GM23338 (cell line): ENCODE measurements at regions not wholly inside any gene's neighbourhood (a gene's known extent, or its start where the extent isn't known, plus 50 kb on each side); places are given as distances from the start of the nearest gene placed in this dataset.

ENCODE experiments used
- CTCF ChIP-seq, 2 experiments: fragments of 200-600 bp in 1 of 2; sonication (generic) in 1 of 2; conservative IDR thresholded peaks; 2 replicates each; pipeline versions ENCODE4 v1.5.1 to v1.6.1; 2016 to 2017; ENCODE audit warnings: antibody characterized with exemption in 2 of 2, low read depth in 2 of 2, mild to moderate bottlenecking in 2 of 2, moderate library complexity in 1 of 2
- ETS1 ChIP-seq: IDR thresholded peaks from 2 replicates; pipeline ENCODE4 v1.6.1; 2016; ENCODE audit warnings: antibody characterized with exemption
- EZH2 ChIP-seq: fragments of 200-600 bp; sonication (generic); IDR thresholded peaks from one replicate; pipeline ENCODE4 v1.8.0; 2017; ENCODE audit warnings: antibody characterized with exemption, mild to moderate bottlenecking, low read depth; ENCODE audit not compliant: unreplicated experiment
- EZH2phosphoT487 ChIP-seq: fragments of 200-600 bp; sonication (generic); IDR thresholded peaks from one replicate; pipeline ENCODE4 v1.8.1; 2018; ENCODE audit warnings: antibody characterized with exemption; ENCODE audit not compliant: unreplicated experiment
- NANOG ChIP-seq: IDR thresholded peaks from 2 replicates; pipeline ENCODE4 v1.6.1; 2016; ENCODE audit warnings: antibody characterized with exemption, borderline replicate concordance
- POLR2AphosphoS5 ChIP-seq: IDR thresholded peaks from 2 replicates; pipeline ENCODE4 v1.6.1; 2016; ENCODE audit warnings: antibody characterized with exemption, low read depth

- TF ChIP-seq POLR2AphosphoS5: no peak
- TF ChIP-seq ETS1: no peak
- TF ChIP-seq NANOG: no peak
- no peak for TF ChIP-seq CTCF (conservative IDR thresholded peaks at IDR 0.05; ENCODE audit: low read depth in 2 of 2)
- no peak for TF ChIP-seq EZH2
- no peak for TF ChIP-seq EZH2phosphoT487
Measured at GRCh38 chrX:27910412-27910811, 70.8 kb downstream of the DCAF8L1 start.
